Parathyroid adenoma (tissue), 2 donors: ENCODE measurements at regions not wholly inside any gene's neighbourhood (a gene's known extent, or its start where the extent isn't known, plus 50 kb on each side); places are given as distances from the start of the nearest gene placed in this dataset.

Source experiments
- H2AFZ ChIP-seq: fragments of 300-600 bp; sonication (generic); one replicate; pipeline ENCODE4 v1.7.0; 2017; ENCODE audit warnings: antibody characterized with exemption, mild to moderate bottlenecking
- H3K27ac ChIP-seq: fragments of 300-600 bp; sonication (generic); one replicate; pipeline ENCODE4 v1.7.0; 2017
- H3K27me3 ChIP-seq: fragments of 300-600 bp; sonication (generic); one replicate; pipeline ENCODE4 v1.7.0; 2017; ENCODE audit warnings: low read length; ENCODE audit not compliant: control insufficient read depth, insufficient read depth
- H3K36me3 ChIP-seq: fragments of 300-600 bp; sonication (generic); one replicate; pipeline ENCODE4 v1.7.0; 2017; ENCODE audit warnings: low read length; ENCODE audit not compliant: control insufficient read depth, insufficient read depth
- H3K4me1 ChIP-seq: fragments of 300-600 bp; sonication (generic); one replicate; pipeline ENCODE4 v1.7.0; 2017; ENCODE audit warnings: control low read depth
- H3K4me2 ChIP-seq: fragments of 300-600 bp; sonication (generic); one replicate; pipeline ENCODE4 v1.7.0; 2017; ENCODE audit warnings: low read length
- H3K4me3 ChIP-seq: fragments of 300-600 bp; sonication (generic); one replicate; pipeline ENCODE4 v1.7.0; 2017; ENCODE audit warnings: low read depth, low read length
- H3K79me2 ChIP-seq: fragments of 300-600 bp; sonication (generic); one replicate; pipeline ENCODE4 v1.7.0; 2017; ENCODE audit warnings: control low read depth
- H3K9ac ChIP-seq: fragments of 300-600 bp; sonication (generic); one replicate; pipeline ENCODE4 v1.7.0; 2017; ENCODE audit warnings: mild to moderate bottlenecking
- H3K9me3 ChIP-seq: fragments of 300-600 bp; sonication (generic); one replicate; pipeline ENCODE4 v1.7.0; 2017; ENCODE audit warnings: low read length; ENCODE audit not compliant: control insufficient read depth
- CTCF ChIP-seq: fragments of 300-600 bp; sonication (generic); IDR thresholded peaks from one replicate; pipeline ENCODE4 v1.7.0; 2017; ENCODE audit warnings: antibody characterized with exemption, mild to moderate bottlenecking
- donor health status: primary hyperparathyroidism.

- H2AFZ ChIP-seq = no peak overlapping the region
- H3K4me3 ChIP-seq = no peak overlapping the region
- H3K4me1 ChIP-seq = no peaks in the 10 kb centered on the region
- H3K27ac ChIP-seq = no peak overlapping the region
- H3K79me2 ChIP-seq = no peaks in the 10 kb centered on the region
- TF ChIP-seq CTCF = no peak
- H3K9ac ChIP-seq = no peak overlapping the region
- no peaks in the 10 kb centered on the region for H3K9me3 ChIP-seq
- H3K36me3 ChIP-seq = no peaks in the 10 kb centered on the region
- no peak overlapping the region for H3K4me2 ChIP-seq
- H3K27me3 ChIP-seq = no peaks in the 10 kb centered on the region
These were observed 1247.0 kb upstream of the ACO1 start for GRCh38 chr9:31137176-31138160.

- Histone ChIP-seq H3K9ac (no peak overlapping the region), H2AFZ (no peak overlapping the region), H3K27me3 (no peaks in the 10 kb centered on the region), H3K27ac (no peak overlapping the region), H3K36me3 (no peaks in the 10 kb centered on the region), H3K4me3 (no peak overlapping the region), H3K4me2 (no peak overlapping the region), H3K79me2 (no peaks in the 10 kb centered on the region), H3K4me1 (no peaks in the 10 kb centered on the region), H3K9me3 (no peaks in the 10 kb centered on the region)
- no peak for TF ChIP-seq CTCF
These were observed 1244.1 kb upstream of the ACO1 start for GRCh38 chr9:31140316-31140715.

GRCh38 chr9:31142456-31142855 lies 1242.0 kb upstream of the ACO1 start:
- Histone ChIP-seq H3K4me1 (no peaks in the 10 kb centered on the region), H3K9ac (no peak overlapping the region), H3K79me2 (no peaks in the 10 kb centered on the region), H3K27ac (no peak overlapping the region), H3K9me3 (no peaks in the 10 kb centered on the region), H2AFZ (no peak overlapping the region), H3K27me3 (no peaks in the 10 kb centered on the region), H3K4me3 (no peak overlapping the region), H3K4me2 (no peak overlapping the region), H3K36me3 (no peaks in the 10 kb centered on the region)
- no peak for TF ChIP-seq CTCF

- Histone ChIP-seq H3K4me3 (no peak overlapping the region), H3K9me3 (no peaks in the 10 kb centered on the region), H3K9ac (no peak overlapping the region), H3K4me2 (no peak overlapping the region), H2AFZ (no peak overlapping the region), H3K27ac (no peak overlapping the region), H3K4me1 (no peaks in the 10 kb centered on the region), H3K79me2 (no peaks in the 10 kb centered on the region), H3K27me3 (no peaks in the 10 kb centered on the region), H3K36me3 (no peaks in the 10 kb centered on the region)
- TF ChIP-seq CTCF = no peak
These were observed 1239.8 kb upstream of the ACO1 start for GRCh38 chr9:31144614-31145013.
